Epithelial cell of esophagus (primary cell): ENCODE measurements at regions not wholly inside any gene's neighbourhood (a gene's known extent, or its start where the extent isn't known, plus 50 kb on each side); places are given as distances from the start of the nearest gene placed in this dataset.
"Not testable (repeated sequence)": the region's sequence is repeated elsewhere in the genome, so short reads cannot be mapped to it uniquely, and the experiment has no call there.

Experiments used
- DNase-seq: peaks from one replicate; pipeline ENCODE4 v3.0.0; 2010; ENCODE audit warnings: low read depth
- H3K4me3 ChIP-seq: 2 replicates; pipeline ENCODE4 v1.5.1; 2011; ENCODE audit warnings: mild to moderate bottlenecking, low read length, control low read depth
- CTCF ChIP-seq: IDR thresholded peaks from 2 replicates; pipeline ENCODE4 v1.5.1; 2011; ENCODE audit warnings: low read depth, mild to moderate bottlenecking, low read length, control low read depth, inconsistent platforms; ENCODE audit not compliant: insufficient read depth; ENCODE audit errors: missing control alignments

DNA sequence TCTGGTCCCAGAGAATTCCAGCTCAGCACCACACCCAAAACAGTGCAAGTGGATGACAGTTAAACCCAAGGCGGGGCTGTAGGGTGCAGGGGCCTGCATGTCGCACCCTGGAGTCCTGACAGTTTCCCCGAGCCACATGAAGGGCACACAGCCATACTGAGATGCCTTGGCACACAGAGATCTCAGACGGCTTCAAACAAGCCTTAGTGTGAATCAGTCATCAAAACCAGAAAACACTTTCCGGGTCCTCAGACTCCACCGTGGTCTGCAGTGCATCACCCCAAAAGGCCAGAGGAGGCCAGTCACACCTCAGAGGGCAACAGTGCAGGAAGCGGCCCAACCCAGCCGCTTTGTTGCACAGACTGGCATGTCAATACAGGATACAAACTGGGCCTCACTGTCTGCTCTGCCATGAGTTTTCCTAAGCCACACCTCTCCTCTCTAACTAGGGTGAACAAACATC lies 64.6 kb upstream of the ENPP6 start:
- TF ChIP-seq CTCF: peak; percentile 38
- peak; percentile 82 for DNase-seq

DNA sequence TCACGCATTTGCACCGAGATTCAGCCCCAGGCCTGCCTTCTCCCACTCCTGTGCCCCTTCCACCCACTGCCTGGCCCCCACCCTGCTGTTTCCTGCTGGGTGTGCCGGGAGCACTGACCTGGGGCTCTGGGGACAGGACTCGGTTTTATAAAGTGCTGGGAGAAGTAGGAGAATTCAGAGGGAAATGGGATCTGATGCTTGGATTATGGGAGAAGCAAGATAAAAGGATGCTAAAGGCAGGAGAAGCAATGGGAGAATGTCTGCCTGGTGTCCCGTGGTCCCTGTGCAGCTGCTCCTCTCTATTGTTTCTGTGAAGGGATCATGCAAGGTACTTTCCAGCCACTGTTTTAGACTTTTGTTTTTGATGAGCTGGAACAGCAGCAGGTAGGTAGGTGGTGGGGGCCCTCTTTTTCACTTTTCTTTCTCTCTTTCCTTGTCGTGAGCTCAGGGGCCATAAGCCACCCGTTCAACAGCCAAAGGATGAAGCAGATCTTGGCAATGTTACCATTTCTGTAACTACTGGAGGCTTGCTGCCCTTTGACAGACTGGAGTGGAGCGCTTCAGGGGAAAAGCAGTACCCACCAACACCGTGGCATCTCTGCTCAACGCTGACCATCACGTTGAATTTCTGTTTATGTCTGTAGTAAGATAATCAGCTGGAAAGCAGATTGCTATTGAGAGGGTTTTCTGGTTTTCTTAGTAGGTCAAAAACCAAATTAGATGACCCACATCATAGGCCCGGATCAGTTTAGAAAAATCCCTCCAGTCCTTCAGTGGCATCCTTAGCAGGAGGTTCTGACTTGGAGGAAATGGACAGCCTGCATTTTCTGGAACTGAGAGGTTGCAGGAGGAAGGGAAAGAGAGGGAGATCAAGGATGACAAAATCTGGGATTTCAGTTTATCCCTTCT lies 63.8 kb upstream of the ENPP6 start:
- no peak for DNase-seq
- no peak for TF ChIP-seq CTCF
- no peak overlapping the region for H3K4me3 ChIP-seq

More for the DNA sequence above, 64.6 kb upstream of the ENPP6 start:
- no peak overlapping the region for H3K4me3 ChIP-seq

DNA sequence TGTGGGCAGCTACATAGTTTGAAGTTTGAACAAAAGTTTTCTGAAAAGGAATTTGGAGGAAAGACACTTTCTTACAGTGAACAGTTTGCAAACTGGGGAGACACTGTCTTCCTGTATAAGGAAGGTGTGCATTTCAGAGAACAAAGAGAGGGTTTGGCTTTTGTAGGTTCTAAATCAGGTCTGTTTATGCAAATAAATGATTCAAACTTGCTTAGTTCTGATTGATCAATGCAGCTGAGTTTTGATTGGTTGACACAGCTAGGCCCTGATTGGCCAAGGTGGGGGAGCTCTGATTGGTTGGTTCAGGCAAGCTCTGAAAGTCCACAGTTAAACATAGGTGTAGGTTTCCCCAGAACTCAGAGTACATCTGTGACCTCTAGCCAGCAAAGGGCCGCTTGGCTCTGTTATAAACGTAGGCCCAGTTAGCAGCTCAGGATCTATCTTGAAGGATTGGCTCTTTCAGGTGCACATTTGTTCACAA lies 63.0 kb upstream of the ENPP6 start:
- no peak for TF ChIP-seq CTCF
- no peak overlapping the region for H3K4me3 ChIP-seq
- DNase-seq: no peak

DNA sequence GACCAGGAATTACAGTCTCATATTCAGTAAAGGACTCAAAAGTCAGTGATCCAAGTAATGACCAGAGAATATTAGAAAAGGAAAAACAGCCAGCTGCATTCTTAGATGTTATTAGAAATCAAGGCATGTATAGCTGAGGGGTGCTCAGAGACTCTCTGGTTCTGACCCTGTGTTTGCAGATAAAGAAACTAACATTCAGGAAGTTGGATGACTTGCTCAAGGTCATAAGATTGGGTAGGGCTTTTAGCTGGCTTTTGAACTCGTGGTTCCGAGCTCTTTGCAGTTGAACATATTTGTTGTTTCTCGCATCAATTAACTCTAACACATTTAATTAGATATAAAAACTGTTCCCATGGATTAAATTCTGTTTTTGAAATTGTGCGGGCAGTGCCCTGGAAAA lies 62.5 kb upstream of the ENPP6 start:
- TF ChIP-seq CTCF: no peak
- no peak overlapping the region for H3K4me3 ChIP-seq
- DNase-seq: no peak

DNA sequence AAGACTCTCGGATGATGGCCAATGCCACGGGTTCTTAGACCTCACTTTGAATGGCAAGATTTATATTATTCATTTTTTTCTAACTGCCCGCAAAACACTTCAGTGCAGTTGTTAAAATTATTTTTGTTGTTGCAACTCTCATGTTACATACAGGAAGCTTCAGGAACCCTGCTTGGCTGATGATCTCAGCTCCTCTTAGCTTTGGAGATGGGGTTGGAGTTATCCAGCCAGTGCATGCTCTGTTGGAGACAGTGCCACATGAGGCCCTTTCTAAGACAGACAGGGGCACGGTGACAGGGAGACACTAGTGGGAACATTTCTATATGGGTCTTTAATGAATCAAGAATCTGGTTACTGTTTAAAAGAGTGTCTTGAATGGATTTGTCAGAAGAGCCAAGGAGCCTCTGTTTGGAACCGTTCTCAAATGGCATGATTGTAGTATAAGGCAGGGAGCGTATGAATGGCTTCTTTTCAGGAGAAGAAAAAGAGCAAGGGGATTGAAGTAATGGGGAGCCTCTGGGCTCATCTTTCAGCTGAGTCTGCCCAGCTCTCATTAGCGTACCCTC lies 61.9 kb upstream of the ENPP6 start:
- DNase-seq: no peak
- TF ChIP-seq CTCF: no peak
- H3K4me3 ChIP-seq: no peak overlapping the region

DNA sequence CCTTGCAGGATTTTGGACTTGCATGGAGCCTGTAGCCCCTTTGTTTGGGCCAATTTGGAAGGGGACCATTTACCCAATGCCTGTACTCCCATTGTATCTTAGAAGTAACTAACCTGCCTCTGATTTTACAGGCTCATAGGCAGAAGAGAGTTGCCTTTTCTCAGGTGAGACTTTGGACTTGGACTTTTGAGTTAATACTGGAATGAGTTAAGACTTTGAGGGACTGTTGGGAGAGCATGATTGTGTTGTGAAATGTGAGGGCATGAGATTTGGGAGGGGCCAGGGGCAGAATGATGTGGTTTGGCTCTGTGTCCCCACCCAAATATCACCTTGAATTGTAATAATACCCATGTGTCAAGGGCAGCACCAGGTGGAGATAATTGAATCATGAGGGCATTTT lies 60.1 kb upstream of the ENPP6 start:
- not testable (repeated sequence) for DNase-seq, H3K4me3 ChIP-seq

- H3K4me3 ChIP-seq: not testable (repeated sequence)
Observed at GRCh38 chr4:184277010-184277409, 59.3 kb upstream of the ENPP6 start.

DNA sequence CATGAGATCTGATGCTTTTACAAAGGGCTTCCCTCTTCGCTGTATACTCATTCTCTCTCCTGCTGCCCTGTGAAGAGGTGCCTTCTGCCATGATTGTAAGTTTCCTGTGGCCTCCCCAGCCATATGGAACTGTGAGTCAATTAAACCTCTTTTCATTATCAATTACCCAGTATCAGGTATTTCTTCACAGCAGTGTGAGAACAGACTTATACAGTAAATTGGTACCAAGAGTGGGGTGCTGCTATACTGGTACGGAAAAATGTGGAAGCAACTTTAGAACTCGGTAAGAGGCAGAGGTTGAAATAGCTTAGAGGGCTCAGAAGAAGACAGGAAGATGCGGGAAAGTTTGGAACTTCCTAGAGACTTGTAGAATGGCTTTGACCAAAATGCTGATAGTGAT lies 58.7 kb upstream of the ENPP6 start:
- not testable (repeated sequence) for DNase-seq, H3K4me3 ChIP-seq

More at GRCh38 chr4:184277010-184277409, 59.3 kb upstream of the ENPP6 start:
- not testable (repeated sequence) for DNase-seq
